ENCODE measurements at regions not wholly inside any gene's neighbourhood (a gene's known extent, or its start where the extent isn't known, plus 50 kb on each side); places are given as distances from the start of the nearest gene placed in this dataset.
"Not testable (repeated sequence)": the region's sequence is repeated elsewhere in the genome, so short reads cannot be mapped to it uniquely, and the experiment has no call there.

GRCh38 chr5:169371801-169372200 is 70.9 kb upstream of the SLIT3 start:
- not testable (repeated sequence) for TF ChIP-seq POLR2A (IDR thresholded peaks at IDR 0.05)
- TF ChIP-seq, protein P1, sequence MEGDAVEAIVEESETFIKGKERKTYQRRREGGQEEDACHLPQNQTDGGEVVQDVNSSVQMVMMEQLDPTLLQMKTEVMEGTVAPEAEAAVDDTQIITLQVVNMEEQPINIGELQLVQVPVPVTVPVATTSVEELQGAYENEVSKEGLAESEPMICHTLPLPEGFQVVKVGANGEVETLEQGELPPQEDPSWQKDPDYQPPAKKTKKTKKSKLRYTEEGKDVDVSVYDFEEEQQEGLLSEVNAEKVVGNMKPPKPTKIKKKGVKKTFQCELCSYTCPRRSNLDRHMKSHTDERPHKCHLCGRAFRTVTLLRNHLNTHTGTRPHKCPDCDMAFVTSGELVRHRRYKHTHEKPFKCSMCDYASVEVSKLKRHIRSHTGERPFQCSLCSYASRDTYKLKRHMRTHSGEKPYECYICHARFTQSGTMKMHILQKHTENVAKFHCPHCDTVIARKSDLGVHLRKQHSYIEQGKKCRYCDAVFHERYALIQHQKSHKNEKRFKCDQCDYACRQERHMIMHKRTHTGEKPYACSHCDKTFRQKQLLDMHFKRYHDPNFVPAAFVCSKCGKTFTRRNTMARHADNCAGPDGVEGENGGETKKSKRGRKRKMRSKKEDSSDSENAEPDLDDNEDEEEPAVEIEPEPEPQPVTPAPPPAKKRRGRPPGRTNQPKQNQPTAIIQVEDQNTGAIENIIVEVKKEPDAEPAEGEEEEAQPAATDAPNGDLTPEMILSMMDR (IDR thresholded peaks at IDR 0.05): not testable (repeated sequence)

Measured in prostate gland (tissue), 2 donors.